H1 (cell line): ENCODE measurements at regions not wholly inside any gene's neighbourhood (a gene's known extent, or its start where the extent isn't known, plus 50 kb on each side); places are given as distances from the start of the nearest gene placed in this dataset.

Source experiments
- CTCF ChIA-PET: fragments of 300-600 bp; sonication (Branson Sonifier 250); formaldehyde crosslinking; loops from one replicate; lab custom pipeline; 2021; ENCODE audit not compliant: partially characterized antibody; lab: Charles Lee
- POLR2A ChIA-PET: fragments of 300-600 bp; sonication (Branson Sonifier 250); formaldehyde crosslinking; loops from one replicate; lab custom pipeline; 2021; ENCODE audit warnings: inconsistent platforms; ENCODE audit not compliant: partially characterized antibody; lab: Charles Lee
- DNase-seq, 2 experiments: peaks; one replicate each; pipeline versions ENCODE4 v3.0.0 to v3.0.0-alpha.2; 2010 to 2022; ENCODE audit warnings: low spot score in 2 of 2, low read depth in 1 of 2, mixed read lengths in 1 of 2
- FAIRE-seq: peaks from 2 replicates; lab custom pipeline; 2011; peaks lifted over from hg19 to GRCh38; lab: Jason Lieb, UNC
- H2AFZ ChIP-seq: 2 replicates; pipeline ENCODE4 v1.8.1; 2012; ENCODE audit warnings: low read length, inconsistent platforms
- H2AK5ac ChIP-seq: 2 replicates; pipeline ENCODE4 v1.6.1; 2013; ENCODE audit warnings: low read depth, low read length
- H2BK120ac ChIP-seq: replicated peaks from 2 replicates; pipeline ENCODE3; 2013; ENCODE audit warnings: low read depth, low read length, inconsistent platforms
- H2BK12ac ChIP-seq: 2 replicates; pipeline ENCODE4 v1.6.1; 2013; ENCODE audit warnings: low read depth, low read length
- H2BK15ac ChIP-seq: 2 replicates; pipeline ENCODE4 v1.6.1; 2013; ENCODE audit warnings: low read length
- H2BK20ac ChIP-seq: 2 replicates; pipeline ENCODE4 v1.6.1; 2013; ENCODE audit warnings: low read length
- H2BK5ac ChIP-seq: 2 replicates; pipeline ENCODE4 v1.6.1; 2013; ENCODE audit warnings: low read depth, low read length
- H3K14ac ChIP-seq: 2 replicates; pipeline ENCODE4 v1.6.1; 2013; ENCODE audit warnings: inconsistent platforms; ENCODE audit not compliant: insufficient read length
- H3K18ac ChIP-seq: 2 replicates; pipeline ENCODE4 v1.6.1; 2013; ENCODE audit warnings: low read length; ENCODE audit errors: extremely low read depth
- H3K23ac ChIP-seq: 2 replicates; pipeline ENCODE4 v1.6.1; 2013; ENCODE audit warnings: inconsistent platforms; ENCODE audit not compliant: insufficient read length
- H3K23me2 ChIP-seq: 2 replicates; pipeline ENCODE4 v1.6.1; 2013; ENCODE audit warnings: low read depth, low read length
- H3K27ac ChIP-seq: 2 replicates; pipeline ENCODE4 v1.6.1; 2011; ENCODE audit warnings: low read depth, low read length, inconsistent platforms
- H3K27me3 ChIP-seq, 4 experiments: replicated peaks in 1 of 4; 1 replicate in 1 of 4; 2 replicates in 3 of 4; pipeline versions ENCODE4 v1.6.1 to v1.8.1; 2011 to 2013; ENCODE audit warnings: low read length in 3 of 4, mild to moderate bottlenecking in 3 of 4, inconsistent platforms in 2 of 4, mixed read lengths in 2 of 4, moderate library complexity in 1 of 4; ENCODE audit not compliant: control insufficient read depth in 3 of 4, insufficient read depth in 3 of 4; ENCODE audit errors: extremely low read depth in 1 of 4
- H3K36me3 ChIP-seq, 4 experiments: 2 replicates each; pipeline versions ENCODE4 v1.6.1 to v1.8.1; 2011 to 2013; ENCODE audit warnings: mild to moderate bottlenecking in 4 of 4, low read length in 3 of 4, moderate library complexity in 2 of 4, control low read depth in 1 of 4, inconsistent platforms in 1 of 4; ENCODE audit not compliant: insufficient read depth in 4 of 4, control insufficient read depth in 2 of 4
- H3K4ac ChIP-seq: replicated peaks from 2 replicates; pipeline ENCODE3; 2013; ENCODE audit warnings: low read length, low read depth, mixed read lengths, inconsistent platforms; ENCODE audit not compliant: insufficient read length
- H3K4me1 ChIP-seq, 4 experiments: replicated peaks in 1 of 4; 1 replicate in 1 of 4; 2 replicates in 3 of 4; pipeline versions ENCODE4 v1.6.1 to v1.8.1; 2011 to 2013; ENCODE audit warnings: low read length in 3 of 4, inconsistent platforms in 2 of 4, mixed read lengths in 1 of 4; ENCODE audit not compliant: insufficient read depth in 4 of 4, control insufficient read depth in 3 of 4
- H3K4me2 ChIP-seq, 2 experiments: 2 replicates each; pipeline versions ENCODE4 v1.6.1 to v1.8.1; 2011 to 2013; ENCODE audit warnings: low read depth in 2 of 2, low read length in 2 of 2, control low read depth in 1 of 2, inconsistent platforms in 1 of 2, mild to moderate bottlenecking in 1 of 2; ENCODE audit not compliant: insufficient read depth in 1 of 2
- H3K4me3 ChIP-seq, 4 experiments: fragments of 200-600, 300-600 bp in 1 of 4; sonication (generic), shearing (Covaris generic), sonication (Bioruptor Twin) in 1 of 4; 2 replicates each; pipeline versions ENCODE4 v1.5.1 to v1.8.1; 2011 to 2016; ENCODE audit warnings: low read length in 4 of 4, low read depth in 3 of 4, control low read depth in 2 of 4, inconsistent platforms in 2 of 4, mild to moderate bottlenecking in 2 of 4, mixed read lengths in 1 of 4, moderate library complexity in 1 of 4; ENCODE audit not compliant: insufficient read depth in 2 of 4; ENCODE audit errors: extremely low read depth in 1 of 4
- H3K56ac ChIP-seq: replicated peaks from 2 replicates; pipeline ENCODE3; 2013; ENCODE audit warnings: low read depth, mild to moderate bottlenecking, mixed read lengths, low read length, inconsistent platforms; ENCODE audit not compliant: insufficient read length
- H3K79me1 ChIP-seq: 2 replicates; pipeline ENCODE4 v1.6.1; 2013; ENCODE audit warnings: low read depth, low read length, control low read depth
- H3K79me2 ChIP-seq, 2 experiments: 2 replicates each; pipeline versions ENCODE4 v1.6.1 to v1.8.1; 2012 to 2013; ENCODE audit warnings: low read length in 2 of 2, mild to moderate bottlenecking in 2 of 2, inconsistent platforms in 1 of 2; ENCODE audit not compliant: insufficient read depth in 2 of 2, control insufficient read depth in 1 of 2
- H3K9ac ChIP-seq, 4 experiments: replicated peaks in 1 of 4; 1 replicate in 1 of 4; 2 replicates in 3 of 4; pipeline versions ENCODE4 v1.6.1 to v1.8.1; 2011 to 2013; ENCODE audit warnings: low read depth in 3 of 4, low read length in 3 of 4, control low read depth in 2 of 4, mild to moderate bottlenecking in 2 of 4, moderate library complexity in 2 of 4, inconsistent platforms in 1 of 4; ENCODE audit errors: extremely low read depth in 1 of 4
- H3K9me3 ChIP-seq, 2 experiments: 2 replicates each; pipeline versions ENCODE4 v1.6.1 to v1.8.1; 2012 to 2013; ENCODE audit warnings: mild to moderate bottlenecking in 2 of 2, moderate library complexity in 2 of 2, control low read depth in 1 of 2, inconsistent platforms in 1 of 2, low read depth in 1 of 2, low read length in 1 of 2, mixed read lengths in 1 of 2; ENCODE audit not compliant: insufficient read depth in 2 of 2
- H4K20me1 ChIP-seq, 2 experiments: replicated peaks in 1 of 2; 2 replicates each; pipeline versions ENCODE3 to v1.8.1; 2011 to 2013; ENCODE audit warnings: inconsistent platforms in 2 of 2, low read length in 2 of 2, mild to moderate bottlenecking in 1 of 2; ENCODE audit not compliant: insufficient read depth in 2 of 2, control insufficient read depth in 1 of 2
- H4K5ac ChIP-seq: 2 replicates; pipeline ENCODE4 v1.6.1; 2013; ENCODE audit warnings: low read length, low read depth, mixed read lengths, inconsistent platforms; ENCODE audit not compliant: insufficient read length
- H4K8ac ChIP-seq: 2 replicates; pipeline ENCODE4 v1.8.0; 2013; ENCODE audit warnings: mild to moderate bottlenecking, moderate library complexity, low read length, inconsistent platforms; ENCODE audit not compliant: insufficient read depth; ENCODE audit errors: extremely low read depth
- H4K91ac ChIP-seq: replicated peaks from 2 replicates; pipeline ENCODE3; 2013; ENCODE audit warnings: low read length, mixed read lengths, inconsistent platforms; ENCODE audit not compliant: insufficient read length
- ASH2L ChIP-seq: fragments of 200-600, 300-600 bp; sonication (generic); IDR thresholded peaks from one replicate; pipeline ENCODE4 v1.7.1; 2017; ENCODE audit warnings: low read length
- CHD1 ChIP-seq: IDR thresholded peaks from 2 replicates; pipeline ENCODE4 v1.6.1; 2012; ENCODE audit warnings: low read depth, low read length, improper control_type of control experiment
- FOSL1 ChIP-seq: IDR thresholded peaks from 2 replicates; pipeline ENCODE4 v1.6.1; 2011; ENCODE audit warnings: mild to moderate bottlenecking, low read depth, low read length, moderate library complexity; ENCODE audit not compliant: insufficient read depth
- JUN ChIP-seq: IDR thresholded peaks from 2 replicates; pipeline ENCODE4 v1.6.1; 2011; ENCODE audit warnings: low read depth, mild to moderate bottlenecking, improper control_type of control experiment, low read length
- KDM5A ChIP-seq: fragments of 200-600 bp; IDR thresholded peaks from 2 replicates; pipeline ENCODE4 v1.7.1; 2012; ENCODE audit warnings: mild to moderate bottlenecking, low read length, inconsistent platforms, mixed read lengths
- POU5F1 ChIP-seq: IDR thresholded peaks from 2 replicates; pipeline ENCODE4 v1.6.1; 2011; ENCODE audit warnings: low read depth, mild to moderate bottlenecking, low read length, moderate library complexity
- RNF2 ChIP-seq: fragments of 200-900, 300-1000 bp; sonication (generic); IDR thresholded peaks from 2 replicates; pipeline ENCODE4 v1.7.1; 2016; ENCODE audit warnings: borderline replicate concordance, low read depth, mild to moderate bottlenecking, antibody characterized with exemption, low read length; ENCODE audit not compliant: poor library complexity, severe bottlenecking; ENCODE audit errors: missing control alignments
- SIRT6 ChIP-seq: IDR thresholded peaks from one replicate; pipeline ENCODE4 v1.7.1; 2012; ENCODE audit warnings: low read length, inconsistent platforms
- SRF ChIP-seq: IDR thresholded peaks from 2 replicates; pipeline ENCODE4 v1.6.1; 2011; ENCODE audit warnings: mild to moderate bottlenecking, low read depth, low read length, moderate library complexity
- WGBS, 2 experiments: shearing (Covaris generic) in 1 of 2; methylation state at CpG; one replicate each; pipeline versions ENCODE4 v1.1.6 to v1.1.7; 2013 to 2015; ENCODE audit warnings: low lambda C conversion rate in 2 of 2, mixed read lengths in 2 of 2, inconsistent platforms in 1 of 2, low coverage in 1 of 2, missing lambda C conversion rate in 1 of 2; ENCODE audit not compliant: insufficient replicate concordance in 2 of 2, insufficient coverage in 1 of 2, insufficient read length in 1 of 2; ENCODE audit errors: extremely low coverage in 1 of 2, missing lambda C conversion rate in 1 of 2; 5-methylcytosine and 5-hydroxymethylcytosine counted together
- TF ChIP-seq, protein P1 (sequence below), 3 experiments: IDR thresholded peaks; 1 replicate in 2 of 3; 2 replicates in 1 of 3; pipeline versions ENCODE4 v1.5.1 to v1.6.1; 2011; ENCODE audit warnings: low read length in 3 of 3, mild to moderate bottlenecking in 3 of 3, inconsistent platforms in 2 of 3, low read depth in 1 of 3, moderate library complexity in 1 of 3; ENCODE audit not compliant: insufficient read depth in 1 of 3; ENCODE audit errors: control extremely low read depth in 1 of 3
- TF ChIP-seq, protein P2 (sequence below): IDR thresholded peaks from 2 replicates; pipeline ENCODE4 v1.6.1; 2012; ENCODE audit warnings: inconsistent platforms

DNA sequence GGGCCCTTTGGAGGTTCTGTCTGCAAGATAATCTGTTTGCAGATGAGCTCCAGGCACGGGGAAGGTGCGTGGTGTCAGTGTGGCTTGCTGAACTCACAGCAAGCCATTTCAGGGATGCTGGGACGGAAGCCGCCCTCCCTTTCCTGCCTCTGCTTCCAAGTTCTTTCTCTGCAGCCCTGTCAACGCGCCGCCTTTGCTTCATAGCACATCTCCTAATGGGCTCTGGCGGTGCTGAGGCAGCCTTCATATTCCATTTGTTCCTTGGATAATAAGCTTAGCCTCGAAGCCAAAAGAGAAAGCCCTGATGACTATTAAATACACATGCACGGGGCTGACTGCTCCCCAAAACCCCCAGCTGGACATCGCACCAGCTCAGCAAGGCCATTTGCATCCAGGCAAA lies 81.7 kb upstream of the TAF1B start:
- peaks cover 0 to 16% (median 7%) of the 10 kb centered on the region in 4 experiments; a peak in 6 of 7 replicates for H3K4me1 ChIP-seq
- TF ChIP-seq, protein P1, sequence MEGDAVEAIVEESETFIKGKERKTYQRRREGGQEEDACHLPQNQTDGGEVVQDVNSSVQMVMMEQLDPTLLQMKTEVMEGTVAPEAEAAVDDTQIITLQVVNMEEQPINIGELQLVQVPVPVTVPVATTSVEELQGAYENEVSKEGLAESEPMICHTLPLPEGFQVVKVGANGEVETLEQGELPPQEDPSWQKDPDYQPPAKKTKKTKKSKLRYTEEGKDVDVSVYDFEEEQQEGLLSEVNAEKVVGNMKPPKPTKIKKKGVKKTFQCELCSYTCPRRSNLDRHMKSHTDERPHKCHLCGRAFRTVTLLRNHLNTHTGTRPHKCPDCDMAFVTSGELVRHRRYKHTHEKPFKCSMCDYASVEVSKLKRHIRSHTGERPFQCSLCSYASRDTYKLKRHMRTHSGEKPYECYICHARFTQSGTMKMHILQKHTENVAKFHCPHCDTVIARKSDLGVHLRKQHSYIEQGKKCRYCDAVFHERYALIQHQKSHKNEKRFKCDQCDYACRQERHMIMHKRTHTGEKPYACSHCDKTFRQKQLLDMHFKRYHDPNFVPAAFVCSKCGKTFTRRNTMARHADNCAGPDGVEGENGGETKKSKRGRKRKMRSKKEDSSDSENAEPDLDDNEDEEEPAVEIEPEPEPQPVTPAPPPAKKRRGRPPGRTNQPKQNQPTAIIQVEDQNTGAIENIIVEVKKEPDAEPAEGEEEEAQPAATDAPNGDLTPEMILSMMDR (IDR thresholded peaks at IDR 0.05; ENCODE audit: control extremely low read depth in 1 of 3, insufficient read depth in 1 of 3, low read depth in 1 of 3, low read length in 3 of 3) = no peak
- TF ChIP-seq, protein P2, sequence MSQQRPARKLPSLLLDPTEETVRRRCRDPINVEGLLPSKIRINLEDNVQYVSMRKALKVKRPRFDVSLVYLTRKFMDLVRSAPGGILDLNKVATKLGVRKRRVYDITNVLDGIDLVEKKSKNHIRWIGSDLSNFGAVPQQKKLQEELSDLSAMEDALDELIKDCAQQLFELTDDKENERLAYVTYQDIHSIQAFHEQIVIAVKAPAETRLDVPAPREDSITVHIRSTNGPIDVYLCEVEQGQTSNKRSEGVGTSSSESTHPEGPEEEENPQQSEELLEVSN = no peak
- TF ChIP-seq SIRT6 (no peak), ASH2L (no peak), CHD1 (no peak), POU5F1 (no peak), KDM5A (no peak), FOSL1 (no peak), SRF (no peak), RNF2 (no peak), JUN (no peak)

More for the DNA sequence above, 81.7 kb upstream of the TAF1B start:
- Histone ChIP-seq H4K8ac (no peak overlapping the region), H3K27ac (no peak overlapping the region), H3K4me3 (no peak overlapping the region), H3K23me2 (peaks cover 3% of the 10 kb centered on the region; the same call in 1 of the 2 replicates), H4K5ac (no peak overlapping the region), H4K91ac (no peak overlapping the region), H3K79me2 (no peaks in the 10 kb centered on the region), H2AK5ac (no peak overlapping the region), H3K27me3 (peaks cover 0 to 4% (median 2%) of the 10 kb centered on the region in 4 experiments; a peak in 3 of 7 replicates), H3K18ac (no peak overlapping the region), H2BK20ac (no peak overlapping the region), H2BK120ac (no peak overlapping the region), H3K56ac (no peak overlapping the region), H2AFZ (no peak overlapping the region), H2BK12ac (no peak overlapping the region), H3K9ac (no peak overlapping the region), H4K20me1 (no peaks in the 10 kb centered on the region), H2BK5ac (no peak overlapping the region), H3K4me2 (no peak overlapping the region), H3K9me3 (no peaks in the 10 kb centered on the region), H3K23ac (no peak overlapping the region), H2BK15ac (no peak overlapping the region), H3K36me3 (no peaks in the 10 kb centered on the region), H3K79me1 (no peaks in the 10 kb centered on the region), H3K14ac (no peak overlapping the region), H3K4ac (no peak overlapping the region)
- no peak for DNase-seq
- ChIA-PET CTCF (interaction anchor here (0.6 to 7.1 kb wide), 3 partner anchors 8 to 479 kb away, joined by 3 to 103 read pairs (median 4); no protein-coding TSS in a partner anchor), POLR2A (interaction anchor here (0.7 kb wide), 1 partner anchor 54 kb away, joined by 3 read pairs; no protein-coding TSS in a partner anchor)
- WGBS, 2 experiments = 90% methylated on average over 11 of the region's 11 CpGs; no CpG with 5 or more reads in 1 of the 2 experiments
- no peak for FAIRE-seq
